Activated CD8-positive, alpha-beta memory T cell treated with anti-CD3 and anti-CD28 coated beads for 4 hours (primary cell): ENCODE measurements at regions not wholly inside any gene's neighbourhood (a gene's known extent, or its start where the extent isn't known, plus 50 kb on each side); places are given as distances from the start of the nearest gene placed in this dataset.
"Not testable (repeated sequence)": the region's sequence is repeated elsewhere in the genome, so short reads cannot be mapped to it uniquely, and the experiment has no call there.

ENCODE experiments used
- DNase-seq, 2 donors: peaks; one replicate each; pipeline ENCODE4 v3.0.0-alpha.2; 2020; ENCODE audit warnings: low read depth in 2 of 2

DNA sequence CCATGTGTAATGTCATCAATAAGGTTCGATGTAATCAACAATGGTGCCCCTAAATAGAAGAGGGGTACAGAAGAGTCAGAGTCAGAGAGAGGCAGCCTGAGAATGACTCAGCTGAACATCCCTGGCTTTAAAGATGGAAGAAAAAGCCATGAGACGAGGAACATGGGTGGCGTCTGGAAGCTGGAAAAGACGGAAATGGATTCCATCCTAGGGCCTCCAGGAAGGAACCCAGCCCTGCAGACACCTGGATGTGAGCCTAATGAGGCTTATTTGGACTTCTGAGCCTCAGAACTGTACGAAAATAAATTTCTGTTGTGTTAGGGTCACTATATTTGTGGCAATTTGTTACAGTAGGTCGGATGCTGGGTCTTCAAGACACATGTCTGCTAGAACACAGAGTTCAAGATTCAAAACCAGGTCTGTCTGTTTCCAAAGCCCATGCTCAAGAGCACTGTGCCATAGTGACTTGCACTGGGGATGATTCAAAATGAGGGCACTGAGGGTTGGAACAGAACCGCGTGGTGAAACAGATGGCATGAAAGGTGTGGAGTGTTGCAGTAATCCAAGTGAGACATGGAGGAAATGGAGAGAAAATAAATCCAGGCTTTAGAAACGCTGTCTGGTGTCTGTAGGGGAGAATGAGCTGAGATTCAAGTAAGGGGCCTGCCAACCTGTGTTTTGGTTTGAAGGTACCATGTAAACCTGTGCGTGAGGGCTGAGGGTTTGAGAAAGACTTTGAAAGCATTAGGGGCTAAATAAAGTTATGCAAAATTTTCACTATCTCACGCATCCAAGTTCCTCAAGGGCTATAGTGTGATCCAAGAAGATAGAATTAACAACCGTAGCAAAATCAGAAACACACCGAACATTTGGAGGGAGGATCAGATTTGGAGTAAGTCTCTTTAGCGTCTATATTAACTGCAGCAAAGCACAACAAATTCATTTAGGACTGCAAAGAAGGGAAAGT lies 849.1 kb upstream of the AUTS2 start:
- no peak for DNase-seq

DNA sequence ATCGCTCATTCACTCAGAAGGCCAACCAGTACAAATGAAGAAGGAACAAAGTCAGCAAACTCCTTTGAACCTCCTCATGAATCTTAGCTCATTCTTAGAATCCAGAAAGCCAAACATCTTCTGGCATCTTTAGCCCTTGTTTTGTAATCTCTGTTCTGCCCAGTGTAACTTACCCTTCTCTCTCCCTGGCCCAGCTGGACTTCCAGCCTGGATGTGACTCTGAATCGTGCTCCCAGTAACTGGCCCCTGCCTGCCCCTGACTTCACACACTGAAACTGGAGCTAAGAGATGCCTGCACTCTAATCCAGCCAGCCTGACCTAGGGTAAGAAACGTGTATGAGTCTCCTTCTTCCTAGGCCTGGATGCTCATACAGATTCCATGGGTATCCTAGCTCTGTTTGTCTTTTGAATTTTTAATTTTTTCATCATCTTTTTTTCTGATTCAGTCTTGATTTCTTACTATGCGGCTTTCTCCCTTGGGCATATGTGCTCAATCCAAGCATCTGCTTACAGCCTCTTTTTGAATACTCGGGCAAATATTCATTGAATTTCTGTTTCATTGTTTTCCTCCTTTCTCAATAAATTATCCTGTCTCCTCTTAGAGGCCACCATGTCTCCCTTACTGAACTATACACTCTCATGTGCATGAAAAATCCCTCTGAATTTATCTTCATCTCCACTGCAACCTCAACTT lies 845.6 kb upstream of the AUTS2 start:
- no peak for DNase-seq

DNA sequence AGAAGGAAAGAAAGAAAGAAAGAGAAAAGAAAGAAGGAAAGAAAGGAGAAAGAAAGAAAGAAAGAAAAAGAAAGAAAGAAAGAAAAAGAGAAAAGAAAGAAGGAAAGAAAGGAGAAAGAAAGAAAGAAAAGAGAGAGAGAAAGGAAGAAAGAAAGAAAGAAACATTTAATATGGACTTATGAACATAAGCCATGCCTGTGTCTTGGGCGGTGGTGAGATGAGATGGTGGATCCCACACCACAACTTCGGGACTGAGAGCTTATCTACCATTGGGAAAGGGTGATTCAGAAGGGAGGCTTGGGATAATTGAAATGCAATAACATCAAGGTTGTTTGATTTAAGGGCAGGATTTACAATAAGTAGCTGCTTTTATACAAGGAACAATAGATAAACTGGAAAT lies 843.9 kb upstream of the AUTS2 start:
- no peak for DNase-seq

GRCh38 chr7:68756986-68757495 lies 841.2 kb upstream of the AUTS2 start:
- DNase-seq: no peak

GRCh38 chr7:68760556-68760955 lies 837.7 kb upstream of the AUTS2 start:
- no peak for DNase-seq

GRCh38 chr7:68767462-68767861 lies 830.8 kb upstream of the AUTS2 start:
- no peak for DNase-seq

- DNase-seq: no peak
These were observed 827.6 kb upstream of the AUTS2 start for GRCh38 chr7:68770649-68771048.

DNA sequence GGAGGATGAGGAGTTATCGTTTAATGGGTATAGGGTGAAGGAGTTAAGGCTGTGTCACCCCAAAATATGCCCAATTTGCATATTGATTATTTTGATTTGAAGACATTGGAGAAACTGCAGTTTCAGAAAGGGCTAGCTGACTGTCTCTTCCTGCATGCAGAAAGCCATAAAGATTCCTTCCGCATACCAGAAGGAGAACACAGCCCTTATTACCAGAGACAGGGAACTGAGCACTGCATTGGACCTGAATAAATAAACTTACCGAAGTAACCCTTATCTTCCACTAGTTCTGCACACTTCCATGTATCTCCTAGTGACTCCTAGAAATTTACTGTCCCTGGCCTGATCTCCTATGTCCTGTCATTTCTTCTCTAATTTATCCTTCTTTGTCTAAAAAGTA lies 821.9 kb upstream of the AUTS2 start:
- DNase-seq: no peak

DNA sequence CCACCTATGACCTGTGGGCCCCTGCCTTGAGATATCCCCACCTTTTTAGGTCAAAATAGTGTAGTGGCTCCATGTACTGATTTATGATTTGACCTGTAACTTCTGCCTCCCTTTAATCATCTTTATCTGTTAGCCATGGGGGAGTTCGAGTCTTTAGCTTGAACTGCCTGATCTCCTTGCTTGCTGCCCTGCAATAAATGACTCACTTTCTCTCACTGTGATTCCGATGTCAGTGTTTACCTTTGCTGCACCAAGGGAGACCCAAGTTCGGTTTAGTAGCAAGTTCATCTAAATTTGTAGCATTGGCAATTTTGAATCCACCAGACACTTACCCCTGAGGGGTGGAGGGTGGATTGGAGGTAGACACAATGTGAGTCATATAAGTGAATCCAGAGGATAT lies 814.6 kb upstream of the AUTS2 start:
- DNase-seq: no peak

DNA sequence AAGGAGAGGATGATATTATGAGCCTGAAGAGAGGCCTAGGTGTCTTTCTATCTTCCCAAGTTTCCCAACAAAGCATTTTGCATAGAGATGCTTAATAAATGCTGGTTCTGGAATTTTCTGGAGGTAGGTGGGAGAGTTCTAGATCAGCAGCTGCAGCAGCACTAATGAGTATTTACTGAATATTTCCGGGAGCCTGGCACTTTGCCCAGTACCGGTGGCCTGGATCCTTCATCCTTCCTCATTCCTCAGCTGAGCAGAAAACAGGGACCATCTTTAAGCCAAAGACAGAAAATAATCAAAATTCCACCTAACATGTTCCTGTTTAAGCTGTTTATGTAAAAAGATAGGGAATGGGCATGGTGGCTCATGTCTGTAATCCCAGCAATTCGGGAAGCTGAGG lies 813.2 kb upstream of the AUTS2 start:
- DNase-seq: no peak

DNA sequence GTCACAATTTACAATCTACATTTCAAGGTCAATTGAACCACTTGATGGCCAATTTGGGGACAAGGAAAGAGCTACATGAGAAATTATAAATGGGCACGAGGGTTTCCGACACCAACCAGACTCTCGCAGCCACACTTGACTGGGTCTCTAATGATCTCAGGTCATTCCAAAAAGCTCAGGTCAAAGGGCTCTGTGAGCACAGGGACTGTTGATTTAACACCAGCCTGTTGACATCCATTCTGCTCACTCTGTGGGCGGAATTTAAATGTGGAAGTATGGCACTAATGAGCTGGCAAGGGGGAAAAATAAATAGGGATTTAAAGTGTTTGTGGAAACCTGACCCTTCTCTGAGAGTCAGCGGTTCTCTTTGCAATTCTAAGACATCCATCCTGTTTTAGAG lies 810.7 kb upstream of the AUTS2 start:
- no peak for DNase-seq

- not testable (repeated sequence) for DNase-seq
These were observed 809.7 kb upstream of the AUTS2 start for GRCh38 chr7:68788529-68788928.

- no peak for DNase-seq
These were observed 808.7 kb upstream of the AUTS2 start for GRCh38 chr7:68789597-68789996.

GRCh38 chr7:68792351-68792750 lies 805.9 kb upstream of the AUTS2 start:
- no peak for DNase-seq

DNA sequence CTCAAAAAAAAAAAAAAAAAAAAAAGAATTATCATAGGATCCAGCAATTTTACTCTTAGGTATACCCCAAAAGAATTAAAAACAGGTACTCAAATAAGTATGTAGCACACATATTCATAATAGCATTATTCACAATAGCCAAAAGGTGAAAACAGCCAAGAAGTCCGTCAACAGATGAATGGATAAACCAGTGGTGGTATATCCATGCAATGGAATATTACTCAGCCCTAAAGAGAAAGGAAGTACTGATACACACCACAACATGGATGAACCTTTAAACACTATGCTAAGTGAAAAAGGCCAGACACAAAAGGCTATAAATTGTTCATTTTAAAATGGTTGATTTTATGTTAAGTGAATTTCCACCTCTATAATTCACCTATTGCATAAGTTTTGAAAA lies 804.8 kb upstream of the AUTS2 start:
- no peak for DNase-seq

GRCh38 chr7:68800316-68800715 lies 798.0 kb upstream of the AUTS2 start:
- DNase-seq: no peak

DNA sequence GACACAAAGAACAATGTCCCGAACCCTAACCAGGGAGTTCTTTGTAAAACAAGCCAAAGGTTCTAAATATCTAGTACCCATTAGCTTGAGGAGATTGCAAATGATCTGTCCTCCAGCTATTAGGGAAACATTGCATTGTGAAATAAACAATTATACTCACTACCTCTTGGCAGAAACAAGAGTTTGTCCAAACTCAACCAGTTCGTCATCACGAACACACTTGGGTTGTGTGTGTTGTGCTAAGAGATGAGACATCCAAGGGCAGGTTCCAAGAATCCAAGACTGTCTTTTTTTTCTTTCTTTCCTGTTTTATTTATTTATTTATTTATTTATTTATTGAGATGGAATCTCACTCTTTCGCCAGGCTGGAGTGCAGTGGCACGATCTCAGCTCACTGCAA lies 793.1 kb upstream of the AUTS2 start:
- no peak for DNase-seq

DNA sequence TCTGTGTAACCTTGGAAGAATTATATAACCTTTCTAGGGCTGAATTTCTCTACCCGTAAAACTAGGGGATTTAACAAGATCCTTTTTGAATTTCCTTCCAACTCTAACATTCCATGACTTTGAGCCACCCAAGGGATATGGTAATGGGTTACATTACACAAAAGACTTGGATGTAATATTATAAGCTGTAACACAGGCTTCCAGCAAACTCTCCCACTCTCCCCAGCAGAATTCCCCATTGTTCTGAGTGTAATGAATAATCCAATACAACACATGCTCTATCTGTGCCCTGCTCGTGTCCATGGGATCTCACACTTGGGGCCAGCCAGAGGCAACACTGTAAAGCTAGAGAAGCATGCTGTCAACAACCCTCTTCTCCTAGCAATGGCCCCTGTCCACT lies 790.6 kb upstream of the AUTS2 start:
- no peak for DNase-seq

DNA sequence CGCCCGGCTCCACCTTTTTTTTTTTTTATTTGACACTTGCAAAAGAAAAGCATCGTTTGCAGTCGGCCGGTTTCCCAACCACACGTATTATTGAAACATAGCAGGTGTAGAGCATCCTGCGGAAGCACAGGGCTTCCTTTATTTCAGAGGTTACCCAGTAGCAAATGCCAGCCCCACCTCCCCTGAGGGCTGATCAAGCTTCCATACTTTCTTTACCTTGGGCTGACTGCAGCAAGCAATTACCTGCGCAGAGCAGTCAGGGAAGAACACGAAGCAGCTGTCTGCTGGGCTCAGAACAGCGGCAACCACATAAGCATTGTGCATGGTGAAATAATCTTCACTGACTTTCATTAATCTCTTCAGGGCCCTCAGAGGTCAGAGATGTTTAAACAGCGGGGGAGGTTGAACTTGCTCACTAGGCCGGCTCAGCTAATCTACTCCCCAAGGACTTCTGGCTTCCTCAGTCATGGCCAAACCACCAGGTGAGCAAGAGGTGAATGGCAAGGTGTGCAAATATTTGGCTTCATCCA lies 784.7 kb upstream of the AUTS2 start:
- DNase-seq: no peak

DNA sequence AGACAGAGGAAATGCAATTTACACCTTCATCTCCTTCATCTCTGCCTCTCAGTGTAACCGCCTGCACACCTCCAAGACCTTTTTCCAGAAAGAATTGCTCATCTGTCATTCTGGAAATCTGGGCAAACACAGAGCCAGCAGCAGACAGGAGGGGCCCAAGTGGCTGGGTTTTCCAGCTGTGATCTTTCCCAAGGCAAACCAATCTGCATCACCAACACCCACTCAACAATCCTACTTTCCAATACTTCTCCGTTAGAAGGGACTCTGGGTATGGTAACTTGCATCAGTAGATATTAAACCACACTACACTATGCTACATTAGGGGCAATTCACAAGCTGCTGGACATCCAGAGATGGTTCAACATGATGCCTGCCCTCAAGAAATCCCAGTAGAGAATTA lies 781.8 kb upstream of the AUTS2 start:
- no peak for DNase-seq

- DNase-seq: no peak
These were observed 778.0 kb upstream of the AUTS2 start for GRCh38 chr7:68820321-68820720.

DNA sequence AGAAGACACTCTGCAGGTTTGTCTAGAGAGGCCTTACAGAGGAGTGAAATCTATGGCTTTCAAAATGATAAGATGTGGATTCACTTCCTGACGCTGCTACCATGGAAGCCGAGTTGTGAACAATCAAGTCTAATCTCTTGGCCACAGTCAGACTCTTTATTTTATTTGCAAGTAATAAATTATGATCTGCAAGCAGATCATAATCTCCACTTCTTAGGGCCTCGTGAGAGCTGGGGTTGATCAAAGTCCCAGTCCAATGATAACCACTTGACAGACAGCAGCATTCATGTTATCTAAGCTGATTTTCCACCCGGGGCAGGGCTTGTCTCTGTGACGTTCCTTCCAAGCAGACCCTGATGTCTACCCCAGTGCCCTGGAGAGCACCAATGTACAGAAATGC lies 776.4 kb upstream of the AUTS2 start:
- no peak for DNase-seq
